ENCODE measurements at regions not wholly inside any gene's neighbourhood (a gene's known extent, or its start where the extent isn't known, plus 50 kb on each side); places are given as distances from the start of the nearest gene placed in this dataset.

GRCh38 chr12:124428792-124429281 is 133.9 kb downstream of the RFLNA start:
- in situ Hi-C loops (cut with MboI), result no loop called here
- H3K9me3 ChIP-seq (ENCODE audit: low read depth), result no peaks in the 10 kb centered on the region
- H3F3A ChIP-seq (ENCODE audit: insufficient read depth), result peaks cover 27% of the 10 kb centered on the region; the same call in 1 of the 2 replicates
- no peak overlapping the region for H2AFZ ChIP-seq
- 25 to 34% methylated on average over 10 to 13 of the region's 13 CpGs for WGBS, 2 experiments (ENCODE audit: low coverage in 1 of 2, low lambda C conversion rate in 2 of 2, missing lambda C conversion rate in 2 of 2)
- H3K4me2 ChIP-seq (ENCODE audit: unreplicated experiment), result peak overlapping the region; percentile 48
- no peaks in the 10 kb centered on the region; the same call in 1 of the 2 replicates for H3K36me3 ChIP-seq (ENCODE audit: low read depth)
- peak overlapping the region; percentile 93 for H3K27ac ChIP-seq
- no peaks in the 10 kb centered on the region for H4K20me1 ChIP-seq (ENCODE audit: insufficient read depth)
- peak overlapping the region; percentile 75 for H3K9ac ChIP-seq
- peak; percentile 59 for DNase-seq
- H3K79me2 ChIP-seq (ENCODE audit: insufficient read depth), result no peaks in the 10 kb centered on the region; the same call in 1 of the 2 replicates
- H3K9me2 ChIP-seq (ENCODE audit: insufficient read depth), result no peaks in the 10 kb centered on the region
- no peak overlapping the region for H3K4me3 ChIP-seq
- no peak for TF ChIP-seq EZH2phosphoT487 (IDR thresholded peaks at IDR 0.05; ENCODE audit: insufficient read depth, low read depth)
- no peak for TF ChIP-seq EZH2 (IDR thresholded peaks at IDR 0.05; ENCODE audit: insufficient read depth, poor library complexity, severe bottlenecking)
- H3K27me3 ChIP-seq (replicated peaks; ENCODE audit: insufficient read depth), result no peaks in the 10 kb centered on the region
- peaks cover 21% of the 10 kb centered on the region for H3K4me1 ChIP-seq (ENCODE audit: insufficient read depth)

- H3K27ac ChIP-seq, result peak overlapping the region; percentile 93
- peaks cover 26% of the 10 kb centered on the region for H3K4me1 ChIP-seq (ENCODE audit: insufficient read depth)
- TF ChIP-seq EZH2 (IDR thresholded peaks at IDR 0.05; ENCODE audit: insufficient read depth, poor library complexity, severe bottlenecking) (no peak), EZH2phosphoT487 (IDR thresholded peaks at IDR 0.05; ENCODE audit: insufficient read depth, low read depth) (no peak)
- no peaks in the 10 kb centered on the region for H3K9me3 ChIP-seq (ENCODE audit: low read depth)
- H3K27me3 ChIP-seq (replicated peaks; ENCODE audit: insufficient read depth), result no peaks in the 10 kb centered on the region
- H3K4me3 ChIP-seq, result no peak overlapping the region
- in situ Hi-C loops (cut with MboI), result no loop called here
- H3F3A ChIP-seq (ENCODE audit: insufficient read depth), result peaks cover 32% of the 10 kb centered on the region; the same call in 1 of the 2 replicates
- H3K9me2 ChIP-seq (ENCODE audit: insufficient read depth), result no peaks in the 10 kb centered on the region
- DNase-seq, result peak; percentile 96
- H3K79me2 ChIP-seq (ENCODE audit: insufficient read depth), result no peaks in the 10 kb centered on the region; the same call in 1 of the 2 replicates
- WGBS, 2 experiments (ENCODE audit: low coverage in 1 of 2, low lambda C conversion rate in 2 of 2, missing lambda C conversion rate in 2 of 2), result 38 to 40% methylated on average over 22 to 23 of the region's 23 CpGs
- no peaks in the 10 kb centered on the region; the same call in 1 of the 2 replicates for H3K36me3 ChIP-seq (ENCODE audit: low read depth)
- peak overlapping the region; percentile 75 for H3K9ac ChIP-seq
- no peaks in the 10 kb centered on the region for H4K20me1 ChIP-seq (ENCODE audit: insufficient read depth)
- no peak overlapping the region for H2AFZ ChIP-seq
- peak overlapping the region; percentile 63 for H3K4me2 ChIP-seq (ENCODE audit: unreplicated experiment)
Measured at GRCh38 chr12:124428136-124428791, 133.4 kb downstream of the RFLNA start.

- TF ChIP-seq EZH2phosphoT487 (IDR thresholded peaks at IDR 0.05; ENCODE audit: insufficient read depth, low read depth) (no peak), EZH2 (IDR thresholded peaks at IDR 0.05; ENCODE audit: insufficient read depth, poor library complexity, severe bottlenecking) (no peak)
- no peaks in the 10 kb centered on the region for H3K27me3 ChIP-seq (replicated peaks; ENCODE audit: insufficient read depth)
- peaks cover 32% of the 10 kb centered on the region; the same call in 1 of the 2 replicates for H3F3A ChIP-seq (ENCODE audit: insufficient read depth)
- H3K4me1 ChIP-seq (ENCODE audit: insufficient read depth), result peaks cover 37% of the 10 kb centered on the region
- H3K36me3 ChIP-seq (ENCODE audit: low read depth), result no peaks in the 10 kb centered on the region; the same call in 1 of the 2 replicates
- H3K79me2 ChIP-seq (ENCODE audit: insufficient read depth), result peaks cover 5% of the 10 kb centered on the region
- H3K4me2 ChIP-seq (ENCODE audit: unreplicated experiment), result no peak overlapping the region
- H3K27ac ChIP-seq, result no peak overlapping the region; the same call in 1 of the 2 replicates
- in situ Hi-C loops (cut with MboI), result no loop called here
- H4K20me1 ChIP-seq (ENCODE audit: insufficient read depth), result no peaks in the 10 kb centered on the region
- H3K9ac ChIP-seq, result no peak overlapping the region
- H3K9me2 ChIP-seq (ENCODE audit: insufficient read depth), result no peaks in the 10 kb centered on the region
- no peaks in the 10 kb centered on the region for H3K9me3 ChIP-seq (ENCODE audit: low read depth)
- 96% methylated on average over 37 to 39 of the region's 42 CpGs for WGBS, 2 experiments (ENCODE audit: low coverage in 1 of 2, low lambda C conversion rate in 2 of 2, missing lambda C conversion rate in 2 of 2)
- no peak for DNase-seq
- no peak overlapping the region for H3K4me3 ChIP-seq
- no peak overlapping the region for H2AFZ ChIP-seq
Measured at GRCh38 chr12:124426594-124427555, 132.0 kb downstream of the RFLNA start.

- no peak for TF ChIP-seq EZH2phosphoT487 (IDR thresholded peaks at IDR 0.05; ENCODE audit: insufficient read depth, low read depth)
- no peak for TF ChIP-seq EZH2 (IDR thresholded peaks at IDR 0.05; ENCODE audit: insufficient read depth, poor library complexity, severe bottlenecking)
- in situ Hi-C loops (cut with MboI), result no loop called here
- no peak for DNase-seq
- Histone ChIP-seq H3F3A (ENCODE audit: insufficient read depth) (peaks cover 32% of the 10 kb centered on the region; the same call in 1 of the 2 replicates), H3K36me3 (ENCODE audit: low read depth) (peaks cover 2% of the 10 kb centered on the region; the same call in 1 of the 2 replicates), H3K4me3 (no peak overlapping the region), H3K9me3 (ENCODE audit: low read depth) (no peaks in the 10 kb centered on the region), H3K27ac (no peak overlapping the region), H3K4me1 (ENCODE audit: insufficient read depth) (peaks cover 38% of the 10 kb centered on the region), H3K79me2 (ENCODE audit: insufficient read depth) (peaks cover 17% of the 10 kb centered on the region), H4K20me1 (ENCODE audit: insufficient read depth) (no peaks in the 10 kb centered on the region), H3K9ac (no peak overlapping the region), H3K27me3 (replicated peaks; ENCODE audit: insufficient read depth) (no peaks in the 10 kb centered on the region), H3K9me2 (ENCODE audit: insufficient read depth) (no peaks in the 10 kb centered on the region), H2AFZ (no peak overlapping the region), H3K4me2 (ENCODE audit: unreplicated experiment) (no peak overlapping the region)
- WGBS, 2 experiments (ENCODE audit: low coverage in 1 of 2, low lambda C conversion rate in 2 of 2, missing lambda C conversion rate in 2 of 2), result 91% methylated on average over 6 of the region's 6 CpGs
Measured at GRCh38 chr12:124425667-124426066, 130.8 kb downstream of the RFLNA start.

All from GM23248 (cell line).